Lower leg skin (tissue), 3 donors: ENCODE measurements at regions not wholly inside any gene's neighbourhood (a gene's known extent, or its start where the extent isn't known, plus 50 kb on each side); places are given as distances from the start of the nearest gene placed in this dataset.

Source experiments
- CTCF ChIP-seq, 3 donors: fragments of 450-650 bp; IDR thresholded peaks; one replicate each; pipeline ENCODE4 v1.5.1; 2016; ENCODE audit warnings: antibody characterized with exemption in 3 of 3, mild to moderate bottlenecking in 3 of 3, moderate library complexity in 2 of 3
- POLR2A ChIP-seq, 2 donors: fragments of 450-650 bp; IDR thresholded peaks; one replicate each; pipeline ENCODE4 v1.6.1; 2016 to 2017; ENCODE audit warnings: antibody characterized with exemption in 2 of 2, mild to moderate bottlenecking in 1 of 2, moderate library complexity in 1 of 2

DNA sequence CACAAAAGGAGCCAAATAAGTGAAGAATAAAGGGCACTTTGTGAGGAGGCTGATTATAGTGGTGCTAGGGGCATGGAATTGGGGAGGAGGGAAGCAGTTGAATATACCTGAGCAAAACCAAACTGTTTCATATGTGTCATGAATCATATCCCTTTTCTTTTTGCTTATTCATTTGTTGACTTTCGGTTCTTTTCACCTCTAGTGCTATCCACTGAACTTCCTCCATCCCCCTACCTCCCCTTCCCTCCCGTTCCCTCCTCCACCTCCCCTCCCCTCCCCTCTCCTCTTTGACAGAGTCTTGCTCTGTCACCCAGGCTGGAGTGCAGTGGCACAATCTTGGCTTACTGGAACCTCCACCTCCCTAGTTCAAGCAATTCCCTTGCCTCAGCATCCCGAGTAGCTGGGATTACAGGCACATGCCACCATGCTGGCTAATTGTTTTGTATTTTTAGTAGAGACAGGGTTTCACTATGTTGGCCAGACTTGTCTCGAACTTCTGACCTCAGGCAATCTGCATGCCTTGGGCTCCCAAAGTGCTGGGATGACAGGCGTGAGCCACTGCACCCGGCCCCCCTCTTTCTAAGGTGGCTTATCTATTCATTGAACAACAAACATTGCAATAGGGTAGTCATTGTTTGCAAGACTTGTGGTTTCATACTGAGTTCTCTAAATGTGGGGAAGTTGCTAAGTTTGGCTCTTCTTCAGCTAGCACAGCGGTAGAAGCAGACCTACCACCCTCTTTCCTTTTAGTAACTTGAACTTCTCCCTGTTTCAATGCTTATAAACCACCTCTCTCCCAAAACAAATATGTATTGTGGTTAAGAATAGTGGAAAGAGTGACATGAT, 150.4 kb upstream of the PRPS1L1 start:
- TF ChIP-seq CTCF (IDR thresholded peaks at IDR 0.05) (no peak), POLR2A (IDR thresholded peaks at IDR 0.05) (no peak)
